ENCODE measurements at regions not wholly inside any gene's neighbourhood (a gene's known extent, or its start where the extent isn't known, plus 50 kb on each side); places are given as distances from the start of the nearest gene placed in this dataset.

DNA sequence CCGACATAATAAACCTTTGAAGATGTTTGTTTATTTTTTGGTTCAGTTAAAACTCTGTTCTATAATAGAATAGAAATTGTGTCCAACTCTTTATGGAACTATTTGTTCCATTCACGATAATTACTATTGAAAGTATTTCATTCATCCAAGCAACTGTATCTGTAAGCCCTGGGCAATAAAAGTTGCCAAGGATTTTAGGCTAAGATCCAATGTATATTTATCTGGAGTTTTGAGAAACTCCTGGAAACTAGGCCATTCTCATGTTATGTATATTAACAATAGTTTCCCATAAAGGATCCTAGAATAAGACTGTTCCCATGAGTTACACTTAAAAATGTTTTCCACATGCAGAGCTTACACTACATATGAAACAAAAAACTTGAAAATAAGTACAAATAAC is 261.6 kb downstream of the SLITRK6 start:
- no peak for TF ChIP-seq EZH2 (IDR thresholded peaks at IDR 0.05; ENCODE audit: insufficient read depth, poor library complexity, severe bottlenecking)
- TF ChIP-seq EZH2phosphoT487 (IDR thresholded peaks at IDR 0.05; ENCODE audit: insufficient read depth, low read depth), result no peak
